ENCODE measurements at regions not wholly inside any gene's neighbourhood (a gene's known extent, or its start where the extent isn't known, plus 50 kb on each side); places are given as distances from the start of the nearest gene placed in this dataset.
"Not testable (repeated sequence)": the region's sequence is repeated elsewhere in the genome, so short reads cannot be mapped to it uniquely, and the experiment has no call there.

GRCh38 chr14:105622329-105622955 lies 96.1 kb downstream of the TMEM121 start:
- WGBS, 2 donors: 53 to 74% methylated on average over 12 of the region's 12 CpGs
- ATAC-seq (no peak), FAIRE-seq (no peak), DNase-seq (peak in 1 of 6 donors; percentile 20)
- no peak overlapping the region for H3K4me3 ChIP-seq
- H3K27me3 ChIP-seq: no peaks in the 10 kb centered on the region
- H3K27ac ChIP-seq: no peak overlapping the region
- H3K36me3 ChIP-seq: no peaks in the 10 kb centered on the region
- no peaks in the 10 kb centered on the region for H3K4me1 ChIP-seq
- intact Hi-C loops (cut with DNase I): no loop called here
- TF ChIP-seq CTCF (IDR thresholded peaks at IDR 0.05): no peak
- H3K9me3 ChIP-seq: no peaks in the 10 kb centered on the region

GRCh38 chr14:105623178-105623577 lies 96.8 kb downstream of the TMEM121 start:
- H3K4me1 ChIP-seq; intact Hi-C loops (cut with DNase I); H3K9me3 ChIP-seq; H3K27ac ChIP-seq; ATAC-seq; H3K36me3 ChIP-seq; H3K4me3 ChIP-seq; FAIRE-seq; H3K27me3 ChIP-seq: not testable (repeated sequence)
- 55 to 68% methylated on average over 11 to 14 of the region's 14 CpGs for WGBS, 2 donors
- peak in 1 of 6 donors; percentile 47 for DNase-seq

- ATAC-seq; FAIRE-seq; H3K4me1 ChIP-seq; H3K4me3 ChIP-seq; H3K27ac ChIP-seq; H3K36me3 ChIP-seq; intact Hi-C loops (cut with DNase I); H3K9me3 ChIP-seq; H3K27me3 ChIP-seq: not testable (repeated sequence)
- 71 to 75% methylated on average over 15 to 22 of the region's 22 CpGs for WGBS, 2 donors
- peak in 1 of 6 donors; percentile 24 for DNase-seq
These were observed 98.0 kb downstream of the TMEM121 start for GRCh38 chr14:105624346-105624745.

- intact Hi-C loops (cut with DNase I); H3K27ac ChIP-seq; H3K4me3 ChIP-seq; H3K9me3 ChIP-seq; ATAC-seq; H3K36me3 ChIP-seq; FAIRE-seq; H3K4me1 ChIP-seq; H3K27me3 ChIP-seq: not testable (repeated sequence)
- 63 to 73% methylated on average over 25 of the region's 25 CpGs for WGBS, 2 donors
- DNase-seq: peak in 2 of 6 donors; percentile 27 to 49
These were observed 98.5 kb downstream of the TMEM121 start for GRCh38 chr14:105624749-105625434.

- H3K27me3 ChIP-seq; FAIRE-seq; intact Hi-C loops (cut with DNase I); H3K9me3 ChIP-seq; H3K4me1 ChIP-seq; H3K27ac ChIP-seq; H3K36me3 ChIP-seq; H3K4me3 ChIP-seq; ATAC-seq: not testable (repeated sequence)
- WGBS, 2 donors: 49 to 62% methylated on average over 8 to 9 of the region's 9 CpGs
- peak in 1 of 6 donors; percentile 32 for DNase-seq
These were observed 99.1 kb downstream of the TMEM121 start for GRCh38 chr14:105625448-105625847.

- H3K9me3 ChIP-seq; intact Hi-C loops (cut with DNase I); H3K4me3 ChIP-seq; H3K27me3 ChIP-seq; FAIRE-seq; H3K36me3 ChIP-seq; H3K27ac ChIP-seq; DNase-seq; ATAC-seq; H3K4me1 ChIP-seq: not testable (repeated sequence)
- 56 to 58% methylated on average over 9 to 12 of the region's 15 CpGs for WGBS, 2 donors
These were observed 99.7 kb downstream of the TMEM121 start for GRCh38 chr14:105626111-105626510.

GRCh38 chr14:105626651-105627050 lies 100.3 kb downstream of the TMEM121 start:
- intact Hi-C loops (cut with DNase I); H3K4me1 ChIP-seq; H3K36me3 ChIP-seq; H3K4me3 ChIP-seq; H3K9me3 ChIP-seq; FAIRE-seq; DNase-seq; H3K27ac ChIP-seq; ATAC-seq; H3K27me3 ChIP-seq: not testable (repeated sequence)
- WGBS, 2 donors: no CpG with 5 or more reads among the region's 5 CpGs

- FAIRE-seq; H3K36me3 ChIP-seq; H3K27me3 ChIP-seq; H3K4me3 ChIP-seq; DNase-seq; intact Hi-C loops (cut with DNase I); H3K4me1 ChIP-seq; ATAC-seq; H3K27ac ChIP-seq; H3K9me3 ChIP-seq: not testable (repeated sequence)
- WGBS, 2 donors: 46 to 47% methylated on average over 3 to 6 of the region's 6 CpGs
These were observed 100.9 kb downstream of the TMEM121 start for GRCh38 chr14:105627287-105627686.
